GM12872 (cell line): ENCODE measurements at regions not wholly inside any gene's neighbourhood (a gene's known extent, or its start where the extent isn't known, plus 50 kb on each side); places are given as distances from the start of the nearest gene placed in this dataset.

Source experiments
- TF ChIP-seq, protein P1 (sequence below): IDR thresholded peaks from 3 replicates; pipeline ENCODE4 v1.5.1; 2011; ENCODE audit warnings: low read depth, mild to moderate bottlenecking, low read length, moderate library complexity; ENCODE audit not compliant: insufficient read depth

DNA sequence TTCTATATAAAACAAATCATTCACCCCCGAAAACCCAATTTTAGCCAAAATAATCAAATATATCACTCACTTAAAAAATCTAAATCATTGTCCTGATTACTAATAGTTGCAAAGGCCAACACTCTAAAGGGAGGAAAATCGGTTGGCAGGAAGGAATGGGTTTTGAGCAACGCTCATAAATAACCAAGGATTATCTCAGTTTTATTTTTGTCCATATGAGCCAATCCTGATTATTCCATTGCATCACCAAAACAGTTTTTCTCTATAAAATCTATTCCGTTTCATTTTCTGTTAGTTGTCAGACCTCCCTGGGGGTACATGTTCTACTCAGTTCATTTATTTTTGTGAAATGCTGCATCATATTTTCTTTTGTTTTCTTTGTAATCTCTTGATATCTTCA lies 174.1 kb downstream of the LRATD1 start:
- TF ChIP-seq, protein P1, sequence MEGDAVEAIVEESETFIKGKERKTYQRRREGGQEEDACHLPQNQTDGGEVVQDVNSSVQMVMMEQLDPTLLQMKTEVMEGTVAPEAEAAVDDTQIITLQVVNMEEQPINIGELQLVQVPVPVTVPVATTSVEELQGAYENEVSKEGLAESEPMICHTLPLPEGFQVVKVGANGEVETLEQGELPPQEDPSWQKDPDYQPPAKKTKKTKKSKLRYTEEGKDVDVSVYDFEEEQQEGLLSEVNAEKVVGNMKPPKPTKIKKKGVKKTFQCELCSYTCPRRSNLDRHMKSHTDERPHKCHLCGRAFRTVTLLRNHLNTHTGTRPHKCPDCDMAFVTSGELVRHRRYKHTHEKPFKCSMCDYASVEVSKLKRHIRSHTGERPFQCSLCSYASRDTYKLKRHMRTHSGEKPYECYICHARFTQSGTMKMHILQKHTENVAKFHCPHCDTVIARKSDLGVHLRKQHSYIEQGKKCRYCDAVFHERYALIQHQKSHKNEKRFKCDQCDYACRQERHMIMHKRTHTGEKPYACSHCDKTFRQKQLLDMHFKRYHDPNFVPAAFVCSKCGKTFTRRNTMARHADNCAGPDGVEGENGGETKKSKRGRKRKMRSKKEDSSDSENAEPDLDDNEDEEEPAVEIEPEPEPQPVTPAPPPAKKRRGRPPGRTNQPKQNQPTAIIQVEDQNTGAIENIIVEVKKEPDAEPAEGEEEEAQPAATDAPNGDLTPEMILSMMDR, result no peak

DNA sequence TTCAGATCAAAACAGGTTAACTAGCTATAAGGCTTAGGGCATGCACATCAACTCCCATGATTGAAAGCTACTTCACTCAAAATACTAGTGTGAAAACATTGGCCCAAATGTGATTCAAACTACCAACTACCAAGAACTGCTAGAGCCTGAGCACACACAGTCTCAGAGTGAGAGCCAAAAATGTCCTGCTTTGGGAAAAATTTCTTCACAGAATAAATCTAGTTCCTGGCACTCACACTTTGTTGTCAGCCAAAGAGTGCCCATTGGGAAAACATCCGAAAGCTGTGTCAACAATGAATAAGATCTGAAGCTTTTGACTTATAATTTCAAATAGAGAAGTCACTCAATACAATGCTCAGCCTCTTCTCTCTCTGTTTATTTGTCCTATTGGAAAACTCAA lies 182.7 kb downstream of the LRATD1 start:
- TF ChIP-seq, protein P1, result no peak

DNA sequence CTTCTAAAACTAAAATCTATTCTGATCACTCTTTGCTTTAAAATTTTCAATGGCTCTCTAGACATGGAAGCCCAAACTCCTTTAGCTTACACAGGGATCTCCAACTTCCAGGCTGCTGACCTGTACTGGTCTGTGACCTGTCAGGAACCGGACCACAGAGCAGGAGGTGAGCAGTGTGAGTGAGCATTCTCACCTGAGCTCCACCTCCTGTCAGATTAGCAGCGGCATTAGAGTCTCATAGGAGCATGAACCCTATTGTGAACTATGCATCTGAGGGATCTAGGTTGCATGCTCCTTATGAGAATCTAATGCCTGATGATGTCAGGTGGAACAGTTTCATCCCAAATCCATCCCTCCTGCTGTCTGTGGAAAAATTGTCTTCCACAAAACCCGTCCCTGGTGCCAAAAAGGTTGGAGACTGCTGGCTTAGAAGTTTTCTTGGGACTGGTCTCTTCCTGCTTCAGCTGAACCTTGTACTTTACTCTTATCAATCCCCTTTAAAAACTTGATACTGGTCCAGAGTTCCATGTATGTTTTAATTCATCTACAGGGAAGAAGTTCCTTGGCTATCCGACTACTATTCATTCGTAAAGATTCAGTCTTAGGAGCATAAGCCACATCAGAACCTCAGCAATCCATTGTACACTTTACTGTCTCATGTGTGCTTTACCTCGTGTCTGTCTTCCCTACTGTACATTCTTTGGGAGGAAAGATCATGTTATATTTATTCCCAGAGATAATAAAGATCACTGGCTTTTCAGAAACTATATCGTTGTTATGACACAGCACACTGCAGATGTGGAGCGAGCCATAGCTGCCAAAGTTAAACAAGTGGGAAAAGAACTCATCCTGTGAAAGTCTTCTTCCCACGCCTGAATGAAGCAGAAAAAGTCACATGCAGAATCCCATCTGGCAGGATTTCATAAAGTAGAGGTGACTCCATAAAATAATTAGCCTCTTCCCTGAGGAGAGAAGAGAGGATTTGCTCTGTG lies 183.8 kb downstream of the LRATD1 start:
- TF ChIP-seq, protein P1, result no peak

DNA sequence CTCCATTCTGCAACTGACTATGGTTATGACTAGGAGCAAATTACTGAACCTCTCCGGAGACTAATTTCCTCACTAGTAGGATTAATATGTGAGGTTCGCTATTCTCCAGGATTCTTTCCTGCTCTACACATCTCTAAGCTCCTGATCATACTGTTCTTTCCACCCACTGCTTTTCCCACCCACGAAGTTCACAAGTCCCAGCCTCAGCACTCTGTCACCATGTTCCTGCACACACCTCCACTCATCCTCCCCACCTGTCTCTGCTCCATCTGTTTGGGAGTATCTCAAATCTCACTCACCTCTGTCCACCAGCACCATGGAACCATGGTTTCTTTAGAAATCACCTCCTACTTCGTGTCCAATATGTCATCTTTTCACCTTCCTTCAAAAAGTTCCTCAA lies 185.3 kb downstream of the LRATD1 start:
- TF ChIP-seq, protein P1, result no peak

DNA sequence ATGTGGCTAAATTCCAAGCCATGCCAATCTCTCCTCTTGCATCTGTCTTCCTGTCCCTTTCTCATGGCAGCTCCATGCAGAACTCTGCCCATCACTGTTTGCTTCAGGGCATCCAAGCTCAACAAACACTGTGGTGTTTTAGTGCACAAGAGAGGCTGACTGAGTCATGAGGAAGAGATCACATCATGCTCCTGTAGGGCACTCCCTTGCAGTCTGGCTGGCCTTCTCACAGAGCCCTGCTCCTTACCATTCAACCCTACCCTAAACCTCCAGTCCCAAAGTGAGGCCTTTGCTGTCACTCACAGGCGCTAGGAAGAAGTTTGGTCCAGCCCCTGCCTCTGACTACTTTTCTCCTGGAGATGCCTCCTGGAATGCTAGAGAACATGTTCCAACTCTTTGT lies 194.0 kb downstream of the LRATD1 start:
- TF ChIP-seq, protein P1, result no peak

DNA sequence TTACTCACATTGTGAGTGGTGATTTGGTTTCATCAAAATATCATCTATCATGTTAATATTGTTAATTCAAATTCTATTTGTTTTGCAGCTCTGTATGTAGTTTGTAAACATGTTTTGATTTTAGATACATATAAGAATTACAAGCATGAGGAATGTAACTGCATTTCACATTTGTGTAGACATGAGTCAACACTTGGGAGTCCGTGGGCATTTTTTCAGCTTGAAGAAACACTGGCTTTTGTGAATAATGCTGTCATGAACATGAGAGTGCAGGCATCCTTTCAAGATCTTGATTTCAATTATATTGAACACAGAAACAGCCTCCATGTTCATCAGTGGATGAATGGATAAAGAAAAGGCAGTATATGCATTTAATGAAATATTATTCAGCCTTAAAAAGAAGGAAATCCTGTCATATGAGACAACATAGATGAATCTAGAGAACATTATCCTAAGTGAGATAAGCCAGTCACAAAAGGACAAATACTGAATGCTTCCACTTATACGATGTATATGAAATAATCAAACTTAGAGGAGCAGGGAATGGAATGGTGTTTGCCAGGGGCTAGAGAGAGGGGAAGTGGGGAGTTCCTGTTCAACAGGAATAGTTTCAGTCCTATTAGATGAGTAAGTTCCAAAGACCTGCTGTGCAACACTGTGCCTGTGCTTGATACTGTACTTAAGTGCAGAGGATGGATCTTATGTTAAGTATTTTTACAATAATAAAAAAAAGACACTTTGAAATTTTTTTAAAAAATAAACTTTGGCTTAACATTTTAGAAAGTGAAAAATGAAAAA lies 194.9 kb downstream of the LRATD1 start:
- TF ChIP-seq, protein P1, result no peak

DNA sequence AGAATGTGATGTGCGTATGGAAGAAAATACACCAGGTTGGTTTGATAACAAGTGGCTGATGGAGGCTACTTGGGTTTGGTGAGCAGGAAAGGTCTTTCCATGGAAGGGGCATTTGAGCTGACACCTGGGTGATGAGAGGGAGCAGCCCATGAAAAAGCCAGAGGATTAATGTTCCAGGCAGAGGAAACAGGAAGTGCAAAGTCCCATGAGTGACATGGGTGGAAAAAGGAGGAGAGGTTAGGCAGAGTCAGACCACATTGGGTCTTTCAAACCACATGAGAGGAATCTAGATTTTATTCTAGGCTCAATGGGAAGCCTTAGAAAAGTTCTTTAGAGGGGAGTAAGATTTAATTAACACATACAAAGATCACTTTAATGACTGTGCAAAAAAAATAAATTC lies 195.7 kb downstream of the LRATD1 start:
- TF ChIP-seq, protein P1, result no peak
